H9 (cell line): ENCODE measurements at regions not wholly inside any gene's neighbourhood (a gene's known extent, or its start where the extent isn't known, plus 50 kb on each side); places are given as distances from the start of the nearest gene placed in this dataset.

ENCODE experiments used
- DNase-seq: peaks from one replicate; pipeline ENCODE4 v3.0.0-alpha.2; 2017
- H2AFZ ChIP-seq: one replicate; pipeline ENCODE4 v1.6.1; 2013; ENCODE audit warnings: mild to moderate bottlenecking, low read length, control low read depth, moderate library complexity
- H2AK5ac ChIP-seq: 2 replicates; pipeline ENCODE4 v1.6.1; 2013; ENCODE audit warnings: low read length, control low read depth, mixed read lengths; ENCODE audit not compliant: insufficient read length
- H2BK120ac ChIP-seq: one replicate; pipeline ENCODE4 v1.6.1; 2013; ENCODE audit warnings: low read depth, mild to moderate bottlenecking, low read length, control low read depth, inconsistent platforms; ENCODE audit not compliant: poor library complexity, severe bottlenecking
- H2BK12ac ChIP-seq: 2 replicates; pipeline ENCODE4 v1.6.1; 2013; ENCODE audit warnings: low read length, control low read depth, mixed read lengths, low read depth; ENCODE audit not compliant: insufficient read length
- H2BK15ac ChIP-seq: 2 replicates; pipeline ENCODE4 v1.6.1; 2013; ENCODE audit warnings: low read depth, low read length, control low read depth
- H2BK20ac ChIP-seq: one replicate; pipeline ENCODE4 v1.6.1; 2013; ENCODE audit warnings: low read depth, mild to moderate bottlenecking, low read length, control low read depth, inconsistent platforms; ENCODE audit not compliant: poor library complexity, severe bottlenecking
- H2BK5ac ChIP-seq: 2 replicates; pipeline ENCODE4 v1.6.1; 2013; ENCODE audit warnings: low read length, control low read depth, mixed read lengths; ENCODE audit not compliant: insufficient read length
- H3K14ac ChIP-seq: 2 replicates; pipeline ENCODE4 v1.6.1; 2013; ENCODE audit warnings: low read length, control low read depth; ENCODE audit not compliant: insufficient read depth
- H3K18ac ChIP-seq: 2 replicates; pipeline ENCODE4 v1.6.1; 2013; ENCODE audit warnings: low read depth, mild to moderate bottlenecking, mixed read lengths, low read length, control low read depth; ENCODE audit not compliant: insufficient read length
- H3K23ac ChIP-seq: 2 replicates; pipeline ENCODE4 v1.6.1; 2013; ENCODE audit warnings: low read length, control low read depth, mixed read lengths, low read depth; ENCODE audit not compliant: insufficient read length
- H3K23me2 ChIP-seq: 2 replicates; pipeline ENCODE4 v1.6.1; 2013; ENCODE audit warnings: low read depth, mild to moderate bottlenecking, mixed read lengths, low read length, control low read depth; ENCODE audit not compliant: insufficient read length, poor library complexity, severe bottlenecking
- H3K27ac ChIP-seq: 2 replicates; pipeline ENCODE4 v1.5.1; 2013; ENCODE audit warnings: low read length, control low read depth, mixed read lengths, low read depth; ENCODE audit not compliant: insufficient read length
- H3K27me3 ChIP-seq: 2 replicates; pipeline ENCODE4 v1.6.1; 2013; ENCODE audit warnings: low read length, control low read depth, inconsistent platforms; ENCODE audit not compliant: insufficient read depth
- H3K4ac ChIP-seq: 2 replicates; pipeline ENCODE4 v1.6.1; 2013; ENCODE audit warnings: low read depth, mild to moderate bottlenecking, control low read depth, inconsistent platforms, low read length, moderate library complexity
- H3K4me1 ChIP-seq: 2 replicates; pipeline ENCODE4 v1.6.1; 2013; ENCODE audit warnings: low read length, control low read depth, inconsistent platforms; ENCODE audit not compliant: insufficient read depth
- H3K4me2 ChIP-seq: 2 replicates; pipeline ENCODE4 v1.6.1; 2013; ENCODE audit warnings: low read length, control low read depth, mixed read lengths; ENCODE audit not compliant: insufficient read length, insufficient read depth
- H3K56ac ChIP-seq: 2 replicates; pipeline ENCODE4 v1.6.1; 2013; ENCODE audit warnings: low read depth, mild to moderate bottlenecking, mixed read lengths, low read length, control low read depth; ENCODE audit not compliant: insufficient read length
- H3K79me1 ChIP-seq: 2 replicates; pipeline ENCODE4 v1.6.1; 2013; ENCODE audit warnings: low read depth, mild to moderate bottlenecking, moderate library complexity, low read length, control low read depth, inconsistent platforms; ENCODE audit not compliant: insufficient read depth, poor library complexity, severe bottlenecking
- H3K79me2 ChIP-seq: 2 replicates; pipeline ENCODE4 v1.6.1; 2013; ENCODE audit warnings: low read length, control low read depth, inconsistent platforms; ENCODE audit not compliant: insufficient read depth
- H3K9ac ChIP-seq: 2 replicates; pipeline ENCODE4 v1.6.1; 2013; ENCODE audit warnings: low read length, control low read depth, mixed read lengths; ENCODE audit not compliant: insufficient read length; ENCODE audit errors: extremely low read depth
- H3K9me3 ChIP-seq: one replicate; pipeline ENCODE4 v1.6.1; 2013; ENCODE audit warnings: low read depth, low read length, inconsistent platforms; ENCODE audit not compliant: control insufficient read depth
- H3T11ph ChIP-seq: one replicate; pipeline ENCODE4 v1.6.1; 2013; ENCODE audit warnings: mild to moderate bottlenecking, low read length, control low read depth, inconsistent platforms
- H4K20me1 ChIP-seq: one replicate; pipeline ENCODE4 v1.6.1; 2013; ENCODE audit not compliant: control insufficient read depth, insufficient read length, insufficient read depth
- H4K5ac ChIP-seq: 2 replicates; pipeline ENCODE4 v1.6.1; 2013; ENCODE audit warnings: low read depth, mild to moderate bottlenecking, mixed read lengths, low read length, control low read depth; ENCODE audit not compliant: insufficient read length
- H4K8ac ChIP-seq: replicated peaks from 2 replicates; pipeline ENCODE4 v1.6.1; 2013; ENCODE audit warnings: low read length, control low read depth, mixed read lengths, low read depth; ENCODE audit not compliant: insufficient read length
- H4K91ac ChIP-seq: 2 replicates; pipeline ENCODE4 v1.6.1; 2013; ENCODE audit warnings: low read depth, mild to moderate bottlenecking, moderate library complexity, mixed read lengths, low read length, control low read depth; ENCODE audit not compliant: insufficient read length
- H3K27ac Mint-ChIP-seq, 3 experiments: 2 replicates in 2 of 3; 3 replicates in 1 of 3; pipeline ENCODE4 v1.8.0; 2020 to 2021; ENCODE audit warnings: mixed read lengths in 3 of 3, mild to moderate bottlenecking in 1 of 3, moderate library complexity in 1 of 3
- H3K27me3 Mint-ChIP-seq: 2 replicates; pipeline ENCODE4 v1.8.0; 2021; ENCODE audit warnings: low read depth, mild to moderate bottlenecking, moderate library complexity, mixed read lengths
- H3K36me3 Mint-ChIP-seq, 3 experiments: 2 replicates in 2 of 3; 3 replicates in 1 of 3; pipeline ENCODE4 v1.8.0; 2020 to 2021; ENCODE audit warnings: low read depth in 3 of 3, mixed read lengths in 3 of 3; ENCODE audit not compliant: insufficient read depth in 1 of 3
- H3K4me1 Mint-ChIP-seq, 2 experiments: 2 replicates each; pipeline ENCODE4 v1.8.0; 2020; ENCODE audit warnings: mixed read lengths in 2 of 2
- H3K4me3 Mint-ChIP-seq, 2 experiments: 2 replicates in 1 of 2; 3 replicates in 1 of 2; pipeline ENCODE4 v1.8.0; 2020 to 2021; ENCODE audit warnings: mild to moderate bottlenecking in 2 of 2, mixed read lengths in 2 of 2, moderate library complexity in 1 of 2
- H3K9me3 Mint-ChIP-seq, 2 experiments: 2 replicates in 1 of 2; 3 replicates in 1 of 2; pipeline ENCODE4 v1.8.0; 2020; ENCODE audit warnings: mild to moderate bottlenecking in 2 of 2, mixed read lengths in 2 of 2, moderate library complexity in 1 of 2
- WGBS: extraction: QIAGEN DNeasy Blood & Tissue Kit; methylation state at CpG from one replicate; pipeline ENCODE4 v1.1.7; 2013; ENCODE audit warnings: missing lambda C conversion rate, low lambda C conversion rate, mixed read lengths; ENCODE audit not compliant: insufficient read length; ENCODE audit errors: extremely low coverage; 5-methylcytosine and 5-hydroxymethylcytosine counted together
- TF ChIP-seq, protein P1 (sequence below): fragments of 200-600 bp; sonication (generic); conservative IDR thresholded peaks from 3 replicates; pipeline ENCODE4 v1.8.0; 2021; ENCODE audit warnings: antibody characterized with exemption, mild to moderate bottlenecking

DNA sequence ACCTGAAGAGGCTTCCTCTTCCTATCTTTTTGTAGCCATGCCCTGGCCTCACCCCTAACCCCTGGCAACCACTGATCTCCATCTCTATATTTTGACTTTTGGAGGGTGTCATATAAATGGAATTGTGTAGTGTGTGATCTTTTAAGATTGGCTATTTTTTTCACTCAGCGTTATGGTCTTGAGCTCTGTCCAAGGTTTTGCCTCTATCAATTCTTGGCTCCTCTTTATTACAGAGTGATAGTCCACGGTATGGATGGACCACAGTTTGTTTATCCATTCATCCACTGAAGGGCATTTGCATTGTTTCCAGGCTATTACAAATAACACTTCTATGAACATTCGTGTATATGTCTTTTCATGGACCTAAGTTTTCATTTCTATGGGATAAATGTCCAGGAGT is 209.8 kb upstream of the IER5L start:
- Histone ChIP-seq H3K4ac (no peak overlapping the region), H3K4me1 (no peaks in the 10 kb centered on the region), H2AK5ac (no peak overlapping the region), H3K79me1 (no peaks in the 10 kb centered on the region), H3K23me2 (peaks cover 5% of the 10 kb centered on the region), H2BK20ac (no peak overlapping the region), H3K9ac (no peak overlapping the region), H2BK5ac (no peak overlapping the region), H3K14ac (no peak overlapping the region), H2AFZ (no peak overlapping the region), H2BK120ac (no peak overlapping the region), H3K56ac (no peak overlapping the region), H4K8ac (no peak overlapping the region), H3K4me2 (no peak overlapping the region), H3K9me3 (no peaks in the 10 kb centered on the region), H4K5ac (no peak overlapping the region), H3K27ac (no peak overlapping the region), H3K79me2 (no peaks in the 10 kb centered on the region), H3K23ac (no peak overlapping the region), H2BK12ac (no peak overlapping the region), H3T11ph (no peak overlapping the region), H4K20me1 (no peaks in the 10 kb centered on the region), H3K18ac (no peak overlapping the region), H4K91ac (no peak overlapping the region), H3K27me3 (no peaks in the 10 kb centered on the region), H2BK15ac (no peak overlapping the region)
- WGBS, result no CpG with 5 or more reads among the region's 3 CpGs
- no peak for DNase-seq
- TF ChIP-seq, protein P1, sequence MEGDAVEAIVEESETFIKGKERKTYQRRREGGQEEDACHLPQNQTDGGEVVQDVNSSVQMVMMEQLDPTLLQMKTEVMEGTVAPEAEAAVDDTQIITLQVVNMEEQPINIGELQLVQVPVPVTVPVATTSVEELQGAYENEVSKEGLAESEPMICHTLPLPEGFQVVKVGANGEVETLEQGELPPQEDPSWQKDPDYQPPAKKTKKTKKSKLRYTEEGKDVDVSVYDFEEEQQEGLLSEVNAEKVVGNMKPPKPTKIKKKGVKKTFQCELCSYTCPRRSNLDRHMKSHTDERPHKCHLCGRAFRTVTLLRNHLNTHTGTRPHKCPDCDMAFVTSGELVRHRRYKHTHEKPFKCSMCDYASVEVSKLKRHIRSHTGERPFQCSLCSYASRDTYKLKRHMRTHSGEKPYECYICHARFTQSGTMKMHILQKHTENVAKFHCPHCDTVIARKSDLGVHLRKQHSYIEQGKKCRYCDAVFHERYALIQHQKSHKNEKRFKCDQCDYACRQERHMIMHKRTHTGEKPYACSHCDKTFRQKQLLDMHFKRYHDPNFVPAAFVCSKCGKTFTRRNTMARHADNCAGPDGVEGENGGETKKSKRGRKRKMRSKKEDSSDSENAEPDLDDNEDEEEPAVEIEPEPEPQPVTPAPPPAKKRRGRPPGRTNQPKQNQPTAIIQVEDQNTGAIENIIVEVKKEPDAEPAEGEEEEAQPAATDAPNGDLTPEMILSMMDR, result no peak
- Mint-ChIP-seq H3K27me3 (peaks cover 20% of the 10 kb centered on the region), H3K36me3 (peaks cover 0 to 2% (median 0%) of the 10 kb centered on the region in 3 experiments; a peak in 1 of 7 replicates), H3K9me3 (no peaks in the 10 kb centered on the region; a peak in 2 of 5 replicates), H3K27ac (no peak overlapping the region), H3K4me3 (no peak overlapping the region), H3K4me1 (peaks cover 8 to 10% of the 10 kb centered on the region in 2 experiments)
